Endothelial cell of umbilical vein (primary cell): ENCODE measurements at regions not wholly inside any gene's neighbourhood (a gene's known extent, or its start where the extent isn't known, plus 50 kb on each side); places are given as distances from the start of the nearest gene placed in this dataset.

ENCODE experiments used
- CTCF ChIP-seq, 2 donors: IDR thresholded peaks; 1 replicate in 1 of 2; 2 replicates in 1 of 2; pipeline ENCODE4 v1.5.1; 2011; ENCODE audit warnings: low read length in 2 of 2, mild to moderate bottlenecking in 2 of 2, moderate library complexity in 2 of 2, control low read depth in 1 of 2, inconsistent platforms in 1 of 2, low read depth in 1 of 2; ENCODE audit not compliant: insufficient read depth in 1 of 2; ENCODE audit errors: extremely low read depth in 1 of 2
- POLR2AphosphoS5 ChIP-seq: IDR thresholded peaks from 2 replicates; pipeline ENCODE4 v1.6.1; 2012; ENCODE audit warnings: low read depth, mild to moderate bottlenecking, control low read depth, low read length, moderate library complexity; ENCODE audit not compliant: insufficient read depth

GRCh38 chr5:111673891-111674626 is 82.9 kb downstream of the NREP start:
- TF ChIP-seq CTCF (IDR thresholded peaks at IDR 0.05; ENCODE audit: extremely low read depth in 1 of 2, insufficient read depth in 1 of 2, low read depth in 1 of 2, low read length in 2 of 2) (no peak), POLR2AphosphoS5 (no peak)
